A549 (cell line): ENCODE measurements at regions not wholly inside any gene's neighbourhood (a gene's known extent, or its start where the extent isn't known, plus 50 kb on each side); places are given as distances from the start of the nearest gene placed in this dataset.

Experiments used
- POLR2A ChIP-seq: IDR thresholded peaks from 2 replicates; pipeline ENCODE4 v1.6.1; 2012; ENCODE audit warnings: mild to moderate bottlenecking, low read length
- RFX5 ChIP-seq: fragments of 450-650 bp; IDR thresholded peaks from 2 replicates; pipeline ENCODE4 v1.7.1; 2014; ENCODE audit warnings: antibody characterized with exemption, mild to moderate bottlenecking, moderate library complexity

DNA sequence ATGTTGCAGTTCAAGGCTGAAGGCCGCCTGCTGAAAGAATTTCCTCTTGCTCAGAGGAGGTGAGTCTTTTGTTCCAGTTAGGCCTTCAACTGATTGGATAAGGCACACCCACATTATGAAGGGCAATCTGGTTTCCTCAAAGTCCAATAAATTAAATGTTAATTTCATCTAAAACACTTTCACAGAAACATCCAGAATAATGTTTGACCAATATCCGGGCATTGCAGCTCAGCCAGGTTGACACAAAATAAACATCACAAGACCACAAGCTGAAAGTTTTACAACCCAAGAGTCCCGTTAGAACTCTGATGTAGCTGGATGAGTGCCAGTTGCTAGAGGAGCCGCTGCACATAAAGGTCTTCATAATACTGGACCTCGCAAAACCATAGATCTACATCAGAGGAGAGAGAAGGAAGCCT lies 64.9 kb upstream of the EED start:
- TF ChIP-seq RFX5 (no peak), POLR2A (no peak)
